ENCODE measurements at regions not wholly inside any gene's neighbourhood (a gene's known extent, or its start where the extent isn't known, plus 50 kb on each side); places are given as distances from the start of the nearest gene placed in this dataset.
A peak's percentile ranks its signal among the peaks of the same experiment; 100 is the strongest.
"Not testable (repeated sequence)": the region's sequence is repeated elsewhere in the genome, so short reads cannot be mapped to it uniquely, and the experiment has no call there.

DNA sequence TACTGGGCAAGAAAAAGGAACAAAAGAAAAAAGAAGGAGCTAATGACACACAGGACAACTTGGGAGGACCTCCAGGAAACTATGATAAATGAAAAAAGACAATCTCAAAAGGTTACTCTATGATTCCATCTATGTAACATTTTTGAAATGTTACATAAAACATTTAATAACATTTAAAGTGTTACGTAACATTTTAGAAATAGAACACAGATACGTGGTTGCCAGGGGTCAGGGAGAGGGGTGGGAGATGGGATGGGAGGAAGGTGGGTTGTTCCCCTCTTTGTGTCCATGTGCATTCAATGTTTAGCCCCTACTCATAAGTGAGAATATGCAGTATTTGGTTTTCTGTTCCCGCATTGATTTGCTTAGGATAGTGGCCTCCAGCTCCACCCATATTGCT lies 116.6 kb downstream of the C16orf95 start:
- no peak for DNase-seq (ENCODE audit: low read depth in 2 of 2)

DNA sequence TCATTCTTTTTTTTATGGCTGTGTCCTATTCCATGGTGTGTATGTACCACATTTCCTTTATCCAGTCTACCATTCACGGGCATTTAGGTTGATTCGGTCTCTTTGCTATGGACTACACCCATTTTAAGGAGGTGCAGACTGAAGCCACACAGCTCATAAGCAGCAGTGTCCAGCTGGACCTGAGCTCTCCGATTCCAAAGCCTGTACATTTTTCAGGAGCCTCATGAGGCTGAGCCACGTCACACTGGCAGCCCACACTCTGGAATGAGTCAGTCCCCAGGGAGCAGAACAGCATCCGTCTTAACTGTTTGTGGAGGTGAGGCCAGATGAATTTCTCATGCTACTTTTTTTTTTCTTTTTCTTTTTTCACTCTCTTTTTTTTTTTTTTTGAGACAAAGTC lies 116.1 kb downstream of the C16orf95 start:
- no peak for DNase-seq (ENCODE audit: low read depth in 2 of 2)

DNA sequence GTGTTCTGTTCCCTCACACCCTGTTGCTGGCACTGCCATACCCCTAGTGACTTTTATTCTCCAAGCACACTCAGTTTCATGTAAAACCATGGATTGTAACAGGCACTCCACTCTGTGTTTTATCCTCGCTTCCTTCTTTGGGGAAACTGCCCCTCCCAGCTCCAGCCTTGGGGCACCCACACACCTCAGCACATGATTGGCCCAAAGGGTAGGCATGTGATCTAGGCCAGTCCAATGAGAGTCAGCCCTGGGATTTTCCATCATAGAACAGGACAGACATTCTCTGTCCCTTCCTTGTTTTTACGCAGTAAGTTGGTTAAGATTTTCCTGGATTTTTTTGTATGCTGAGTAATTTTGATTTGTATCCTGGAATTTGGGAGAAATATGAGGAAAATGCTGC lies 115.4 kb downstream of the C16orf95 start:
- no peak for DNase-seq (ENCODE audit: low read depth in 2 of 2)

- no peak for DNase-seq (ENCODE audit: low read depth in 2 of 2)
These were observed 114.8 kb downstream of the C16orf95 start for GRCh38 chr16:87202346-87202745.

- DNase-seq (ENCODE audit: low read depth in 2 of 2) = peak in 1 of 2 donors; percentile 17
These were observed 114.0 kb downstream of the C16orf95 start for GRCh38 chr16:87203060-87203656.

DNA sequence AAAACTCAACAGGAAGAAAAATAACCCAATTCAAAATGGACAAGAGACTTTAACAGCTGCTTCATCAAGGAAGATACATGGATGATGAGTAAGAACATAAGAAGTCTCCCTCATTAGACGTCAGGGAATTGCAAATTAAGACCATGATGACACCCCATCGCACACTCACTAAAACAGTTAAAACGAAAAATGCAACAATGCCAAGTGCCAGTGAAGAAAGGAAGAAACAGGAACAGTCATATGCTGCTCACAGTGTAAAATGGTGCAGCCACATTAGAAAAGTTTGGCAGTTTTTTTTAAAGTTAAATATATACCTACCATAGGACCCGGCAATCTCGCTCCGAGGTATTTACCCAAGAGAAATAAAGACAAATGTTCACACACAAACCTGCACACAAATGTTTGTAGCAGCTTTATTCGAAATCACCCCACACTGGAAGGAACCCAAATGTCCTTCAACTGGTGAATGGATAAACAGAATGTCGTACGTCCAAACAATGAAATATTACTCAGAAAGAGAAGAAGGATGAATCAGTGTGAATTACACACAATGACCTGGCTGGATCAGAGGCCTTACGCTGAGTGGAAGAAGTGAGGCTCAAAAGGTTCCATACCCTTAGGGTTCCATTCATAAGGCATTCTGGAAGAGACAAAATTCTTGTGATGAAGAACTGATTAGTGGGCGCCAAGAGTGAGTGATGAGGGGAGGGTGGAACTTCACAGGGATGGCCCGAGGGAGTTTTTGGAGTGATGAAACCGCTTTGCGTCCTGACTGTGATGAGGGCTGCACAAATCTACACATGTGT lies 110.3 kb downstream of the C16orf95 start:
- no peak for DNase-seq (ENCODE audit: low read depth in 2 of 2)

GRCh38 chr16:87207509-87207908 lies 109.7 kb downstream of the C16orf95 start:
- DNase-seq (ENCODE audit: low read depth in 2 of 2) = no peak

DNA sequence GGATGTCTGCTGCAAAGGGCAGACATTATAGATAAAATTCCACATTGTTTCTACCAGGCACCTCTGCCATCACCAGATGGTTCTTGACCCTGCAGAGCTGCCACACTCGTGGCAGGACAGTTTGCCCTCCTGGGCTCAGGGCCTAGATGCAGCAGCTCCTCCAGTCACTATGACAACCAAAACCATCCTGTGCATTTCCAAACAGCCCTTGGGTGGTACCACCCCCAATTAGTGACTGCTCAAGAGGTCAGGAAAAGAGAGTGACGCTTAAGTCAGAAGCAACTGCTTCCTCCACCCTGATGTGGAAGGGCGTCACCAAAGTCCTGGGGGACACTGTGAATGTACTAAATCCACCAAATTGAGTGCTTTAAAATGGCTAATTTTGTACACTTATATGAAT lies 109.2 kb downstream of the C16orf95 start:
- DNase-seq (ENCODE audit: low read depth in 2 of 2) = no peak

DNA sequence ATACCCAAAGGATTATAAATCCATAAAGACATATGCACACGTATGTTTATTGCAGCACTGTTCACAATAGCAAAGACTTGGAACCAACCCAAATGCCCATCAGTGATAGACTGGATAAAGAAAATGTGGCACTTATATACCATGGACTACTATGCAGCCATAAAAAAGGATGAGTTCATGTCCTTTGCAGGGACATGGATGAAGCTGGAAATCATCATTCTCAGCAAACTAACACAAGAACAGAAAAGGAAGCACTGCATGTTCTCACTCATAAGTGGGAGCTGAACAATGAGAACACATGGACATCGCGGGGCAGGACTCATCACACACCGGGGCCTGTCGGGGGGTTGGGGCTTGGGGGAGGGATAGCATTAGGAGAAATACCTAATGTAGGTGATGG lies 108.2 kb downstream of the C16orf95 start:
- not testable (repeated sequence) for DNase-seq (ENCODE audit: low read depth in 2 of 2)

GRCh38 chr16:87209808-87210512 lies 107.2 kb downstream of the C16orf95 start:
- no peak for DNase-seq (ENCODE audit: low read depth in 2 of 2)

DNA sequence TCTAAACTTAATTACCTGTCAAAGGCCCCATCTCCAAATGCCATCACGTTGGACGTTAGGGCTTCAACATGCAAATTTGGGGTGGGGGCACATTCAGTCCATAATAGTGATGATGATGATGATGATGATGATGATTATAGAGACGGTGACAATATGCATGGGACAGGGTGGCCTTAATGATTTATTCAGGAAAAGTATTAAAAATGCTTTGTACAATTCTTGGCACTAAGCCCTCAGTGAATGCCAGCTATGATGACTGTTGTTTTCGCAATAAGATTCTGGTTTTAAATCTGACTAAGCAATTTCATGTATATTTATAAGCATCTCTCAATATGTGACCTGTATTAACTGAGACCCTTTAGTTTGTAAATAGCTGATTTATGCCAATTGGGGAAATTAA lies 106.3 kb downstream of the C16orf95 start:
- DNase-seq (ENCODE audit: low read depth in 2 of 2) = no peak

- no peak for DNase-seq (ENCODE audit: low read depth in 2 of 2)
These were observed 105.2 kb downstream of the C16orf95 start for GRCh38 chr16:87212026-87212425.

GRCh38 chr16:87213536-87213935 lies 103.7 kb downstream of the C16orf95 start:
- DNase-seq (ENCODE audit: low read depth in 2 of 2) = no peak

- no peak for DNase-seq (ENCODE audit: low read depth in 2 of 2)
These were observed 100.9 kb downstream of the C16orf95 start for GRCh38 chr16:87216148-87216840.

- no peak for DNase-seq (ENCODE audit: low read depth in 2 of 2)
These were observed 100.3 kb downstream of the C16orf95 start for GRCh38 chr16:87216841-87217275.

DNA sequence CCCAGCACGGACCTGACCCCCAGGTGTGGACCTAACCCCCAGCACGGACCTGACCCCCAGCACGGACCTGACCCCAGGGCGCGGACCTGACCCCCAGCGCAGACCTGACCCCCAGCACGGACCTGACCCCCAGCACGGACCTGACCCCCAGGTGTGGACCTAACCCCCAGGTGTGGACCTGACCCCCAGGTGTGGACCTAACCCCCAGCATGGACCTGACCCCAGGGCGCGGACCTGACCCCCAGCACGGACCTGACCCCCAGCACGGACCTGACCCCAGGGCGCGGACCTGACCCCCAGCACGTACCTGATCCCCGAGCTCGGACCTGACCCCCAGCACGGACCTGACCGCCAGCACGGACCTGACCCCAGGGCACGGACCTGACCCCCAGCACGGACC lies 99.4 kb downstream of the C16orf95 start:
- not testable (repeated sequence) for DNase-seq (ENCODE audit: low read depth in 2 of 2)

DNA sequence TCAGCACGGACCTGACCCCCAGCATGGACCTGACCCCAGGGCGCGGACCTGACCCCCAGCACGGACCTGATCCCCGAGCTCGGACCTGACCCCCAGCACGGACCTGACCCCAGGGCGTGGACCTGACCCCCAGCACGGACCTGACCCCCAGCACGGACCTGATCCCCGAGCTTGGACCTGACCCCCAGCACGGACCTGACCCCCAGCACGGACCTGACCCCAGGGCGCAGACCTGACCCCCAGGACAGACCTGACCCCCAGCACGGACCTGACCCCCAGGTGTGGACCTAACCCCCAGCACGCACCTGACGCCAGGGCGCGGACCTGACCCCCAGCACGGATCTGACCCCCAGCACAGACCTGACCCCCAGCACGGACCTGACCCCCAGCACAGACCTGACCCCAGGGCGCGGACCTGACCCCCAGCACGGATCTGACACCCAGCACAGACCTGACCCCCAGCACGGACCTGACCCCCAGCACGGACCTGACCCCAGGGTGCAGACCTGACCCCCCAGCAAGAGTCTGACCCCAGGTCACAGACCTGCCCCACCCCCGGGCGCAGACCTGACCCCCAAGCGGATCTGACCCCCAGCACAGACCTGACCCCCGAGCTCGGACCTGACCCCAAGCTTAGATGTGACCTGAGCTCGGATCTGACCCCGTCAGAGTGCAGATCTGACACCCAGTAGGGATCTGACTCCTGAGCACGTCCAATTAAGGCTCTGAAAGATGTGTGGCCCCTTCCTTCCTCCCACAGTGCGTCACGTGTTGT lies 98.7 kb downstream of the C16orf95 start:
- DNase-seq (ENCODE audit: low read depth in 2 of 2) = no peak

DNA sequence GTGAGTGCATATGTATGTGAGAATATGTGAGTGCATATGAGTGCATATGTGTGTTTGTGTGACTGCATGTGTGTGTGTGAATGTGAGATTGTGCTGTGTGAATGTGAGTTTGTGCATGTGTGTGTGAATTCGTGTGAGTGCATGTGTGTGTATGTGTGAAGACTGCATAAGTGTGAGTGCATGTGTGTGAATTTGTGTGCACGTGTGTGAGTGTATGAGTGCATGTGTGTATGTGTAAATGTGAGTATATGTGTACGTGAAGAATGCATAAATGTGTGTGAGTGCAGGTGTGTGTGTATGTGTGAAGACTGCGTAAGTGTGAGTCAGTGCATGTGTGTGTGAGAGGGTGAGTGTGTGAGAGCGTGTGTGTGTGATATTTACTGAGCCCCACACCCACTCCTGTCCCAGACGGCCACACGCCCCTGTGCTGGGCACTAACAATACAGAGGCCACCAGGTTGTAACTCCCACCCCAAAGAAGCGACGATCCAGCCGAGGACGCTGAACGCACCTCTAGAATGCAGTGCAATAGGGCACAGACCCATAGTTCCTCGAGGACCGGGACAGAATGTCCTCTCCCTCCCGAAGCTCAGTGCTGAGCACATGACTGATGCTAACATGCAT lies 97.8 kb downstream of the C16orf95 start:
- DNase-seq (ENCODE audit: low read depth in 2 of 2) = no peak

DNA sequence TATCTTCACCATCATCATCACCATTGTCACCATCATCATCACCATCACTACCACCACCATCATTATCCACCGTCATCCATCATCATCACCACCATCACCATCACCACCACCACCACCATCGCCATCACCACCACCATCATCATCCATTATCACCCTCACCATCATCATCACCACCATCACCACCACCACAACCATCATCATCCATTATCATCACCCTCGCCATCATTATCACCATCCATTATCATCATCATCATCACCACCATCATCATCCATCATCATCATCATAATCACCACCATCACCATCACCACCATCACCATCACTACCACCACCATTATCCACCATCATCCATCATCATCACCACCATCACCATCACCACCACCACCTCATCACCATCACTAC lies 95.6 kb downstream of the C16orf95 start:
- no peak for DNase-seq (ENCODE audit: low read depth in 2 of 2)

DNA sequence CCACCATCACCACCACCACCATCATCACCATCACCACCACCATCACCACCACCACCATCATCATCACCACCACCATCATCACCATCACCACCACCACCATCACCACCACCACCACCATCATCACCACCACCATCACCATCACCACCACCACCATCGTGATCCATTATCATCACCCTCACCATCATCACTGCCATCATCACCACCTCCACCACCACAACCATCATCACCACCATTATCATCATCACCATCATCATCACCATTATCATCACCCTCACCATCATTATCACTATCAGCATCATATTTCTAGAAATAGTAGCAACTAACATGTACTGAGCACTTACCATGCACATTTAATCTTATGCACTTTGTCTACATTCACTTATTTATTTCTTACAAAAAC lies 94.9 kb downstream of the C16orf95 start:
- no peak for DNase-seq (ENCODE audit: low read depth in 2 of 2)

DNA sequence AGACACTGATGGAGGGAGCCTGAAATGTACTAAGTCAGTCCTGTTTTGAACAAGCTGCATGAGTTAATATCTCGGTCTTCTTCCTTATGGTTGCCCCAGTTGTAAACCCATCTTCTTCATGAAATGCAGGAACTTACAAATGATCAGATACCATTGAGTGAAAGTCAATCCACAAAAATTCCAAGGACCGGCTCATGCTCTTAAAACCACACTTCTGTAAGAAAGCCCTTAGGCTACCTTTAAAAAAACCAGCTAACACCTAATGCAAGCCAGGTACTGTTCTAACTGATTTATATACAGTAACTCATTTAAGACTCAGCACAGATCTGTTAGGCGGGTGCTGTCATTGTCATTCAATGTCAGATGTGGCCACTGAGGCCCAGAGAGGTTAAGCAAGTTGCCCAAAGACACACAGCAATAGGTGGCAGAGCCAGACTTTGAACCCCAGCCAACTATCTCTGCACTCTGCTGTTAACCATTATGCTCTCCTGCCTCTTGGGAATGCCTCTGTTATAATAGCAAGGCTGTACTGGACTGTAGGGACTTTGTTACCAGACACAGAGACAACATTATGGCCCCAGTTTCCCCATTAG lies 93.4 kb downstream of the C16orf95 start:
- no peak for DNase-seq (ENCODE audit: low read depth in 2 of 2)
